GM12875 (cell line): ENCODE measurements at regions not wholly inside any gene's neighbourhood (a gene's known extent, or its start where the extent isn't known, plus 50 kb on each side); places are given as distances from the start of the nearest gene placed in this dataset.

ENCODE experiments used
- H3K4me3 ChIP-seq: one replicate; pipeline ENCODE4 v1.5.1; 2011; ENCODE audit warnings: low read depth, low read length, control low read depth
- CTCF ChIP-seq: IDR thresholded peaks from 2 replicates; pipeline ENCODE4 v1.5.1; 2011; ENCODE audit warnings: low read depth, mild to moderate bottlenecking, control low read depth, inconsistent platforms, low read length, moderate library complexity, borderline replicate concordance; ENCODE audit not compliant: insufficient read depth

GRCh38 chr17:79387783-79388182 is 223.1 kb downstream of the RBFOX3 start:
- H3K4me3 ChIP-seq = no peak overlapping the region
- no peak for TF ChIP-seq CTCF

DNA sequence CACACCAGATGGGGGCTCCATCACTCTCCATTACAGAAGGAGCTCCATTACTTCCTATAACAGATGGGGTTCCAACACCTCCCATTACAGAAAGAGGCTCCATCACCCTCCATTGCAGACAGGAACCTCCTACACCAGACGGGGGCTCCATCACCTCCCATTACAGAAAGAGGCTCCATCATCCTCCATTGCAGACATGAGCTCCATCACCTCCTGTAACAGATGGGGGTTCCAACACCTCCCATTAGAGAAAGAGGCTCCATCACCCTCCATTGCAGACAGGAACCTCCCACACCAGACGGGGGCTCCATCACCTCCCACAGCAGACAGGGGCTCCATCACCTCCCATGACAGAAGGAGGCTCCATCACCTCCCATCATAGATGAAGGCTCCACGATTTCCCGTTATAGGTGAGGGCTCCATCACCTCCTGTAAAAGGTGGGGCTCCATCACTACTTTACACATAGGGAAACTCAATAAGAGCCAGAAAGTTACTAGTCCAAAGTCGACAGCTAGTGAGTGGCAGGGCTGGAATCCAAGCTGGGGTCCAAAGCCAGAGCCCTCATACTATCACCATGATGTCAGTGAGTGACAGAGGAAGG is 224.8 kb downstream of the RBFOX3 start:
- no peak overlapping the region for H3K4me3 ChIP-seq
- TF ChIP-seq CTCF = no peak

DNA sequence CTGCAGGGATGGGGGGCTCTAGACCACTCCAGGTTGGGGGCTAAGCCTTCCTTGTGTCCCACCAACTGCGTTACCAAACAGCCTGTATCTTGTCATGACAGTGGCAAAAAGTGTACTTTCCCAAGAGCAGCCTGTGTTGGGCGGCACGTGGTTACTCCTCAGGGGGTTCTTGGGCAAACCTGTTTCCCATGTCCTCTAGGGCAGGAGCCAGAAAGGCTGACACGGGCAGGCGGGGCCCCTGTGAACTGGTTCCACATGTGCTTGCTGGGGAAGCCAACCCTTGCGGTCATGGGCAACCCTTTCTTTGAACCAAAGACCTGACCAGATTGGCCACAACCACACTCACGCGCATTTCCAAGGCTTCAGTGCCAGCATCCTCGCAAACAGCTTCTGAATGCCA is 228.5 kb downstream of the RBFOX3 start:
- no peak overlapping the region for H3K4me3 ChIP-seq
- no peak for TF ChIP-seq CTCF

GRCh38 chr17:79379700-79380445 is 231.0 kb downstream of the RBFOX3 start:
- TF ChIP-seq CTCF = no peak
- no peak overlapping the region for H3K4me3 ChIP-seq

DNA sequence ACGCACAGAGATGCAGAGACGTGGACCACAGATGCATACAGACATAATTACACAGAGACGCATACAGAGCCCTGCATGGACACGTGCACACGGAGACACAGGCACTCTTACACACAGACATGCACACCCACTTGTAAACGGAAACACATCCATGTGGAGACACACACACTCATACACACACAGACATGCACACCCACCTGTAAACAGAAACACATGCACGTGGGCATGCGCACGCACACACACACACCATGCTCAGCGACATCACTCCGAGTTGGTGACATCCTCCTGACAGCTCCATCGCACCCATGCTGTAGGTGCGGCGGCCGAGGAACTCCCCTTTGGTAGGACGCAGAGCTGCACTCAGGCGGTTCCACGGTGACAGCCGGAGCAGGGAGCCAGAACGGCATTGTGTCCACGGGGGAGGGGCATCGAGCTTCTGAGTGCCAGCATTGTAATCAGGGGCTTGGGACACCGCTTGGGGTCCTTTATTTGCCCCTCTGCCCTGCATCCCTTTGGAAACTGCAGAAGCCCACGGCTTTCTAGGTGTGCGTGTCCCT is 233.5 kb downstream of the RBFOX3 start:
- TF ChIP-seq CTCF = no peak
- no peak overlapping the region for H3K4me3 ChIP-seq

DNA sequence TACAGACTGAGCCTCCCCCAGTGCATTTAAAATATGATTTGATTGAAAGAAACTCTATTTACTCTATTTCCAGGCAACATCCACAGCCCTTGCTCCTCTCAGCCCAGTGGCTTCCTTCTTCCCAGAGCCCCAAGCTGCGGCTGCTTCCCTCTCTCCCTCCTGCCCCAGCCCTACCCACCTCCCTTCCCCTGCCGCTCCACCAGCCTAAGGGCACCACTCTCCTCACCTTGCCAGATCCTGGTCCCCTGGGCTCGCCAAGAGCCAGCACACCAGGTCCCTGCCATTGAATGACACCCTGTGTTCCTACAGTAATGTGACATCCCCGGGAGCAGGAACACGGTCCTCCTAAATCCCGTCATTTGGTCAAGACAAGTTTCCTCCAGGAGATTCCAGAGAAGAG is 236.0 kb downstream of the RBFOX3 start:
- H3K4me3 ChIP-seq = no peak overlapping the region
- TF ChIP-seq CTCF = no peak

GRCh38 chr17:79374087-79374689 is 236.7 kb downstream of the RBFOX3 start:
- H3K4me3 ChIP-seq = no peak overlapping the region
- no peak for TF ChIP-seq CTCF
